ENCODE measurements at regions not wholly inside any gene's neighbourhood (a gene's known extent, or its start where the extent isn't known, plus 50 kb on each side); places are given as distances from the start of the nearest gene placed in this dataset.
"Not testable (repeated sequence)": the region's sequence is repeated elsewhere in the genome, so short reads cannot be mapped to it uniquely, and the experiment has no call there.

DNA sequence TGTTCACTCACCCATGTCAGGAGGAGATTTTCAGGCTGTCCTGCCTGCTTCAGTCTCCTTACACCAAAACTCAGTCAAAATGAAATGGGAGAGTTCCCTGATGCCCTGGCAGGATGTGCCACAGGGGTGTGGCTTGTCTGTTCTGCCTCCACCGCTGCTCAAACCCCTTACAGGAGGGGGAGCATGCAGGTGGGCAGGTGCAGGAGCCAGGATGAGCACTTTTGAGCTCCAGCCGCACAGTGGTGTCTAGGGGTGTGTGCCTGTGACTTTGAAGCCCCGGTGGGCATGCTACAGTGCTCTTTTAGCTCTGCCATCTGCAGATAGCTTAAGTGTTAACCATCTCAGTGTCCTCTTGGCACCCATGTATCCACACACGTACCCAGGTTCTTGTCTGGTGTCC, 71.9 kb upstream of the IPO5 start:
- no peak for FAIRE-seq

DNA sequence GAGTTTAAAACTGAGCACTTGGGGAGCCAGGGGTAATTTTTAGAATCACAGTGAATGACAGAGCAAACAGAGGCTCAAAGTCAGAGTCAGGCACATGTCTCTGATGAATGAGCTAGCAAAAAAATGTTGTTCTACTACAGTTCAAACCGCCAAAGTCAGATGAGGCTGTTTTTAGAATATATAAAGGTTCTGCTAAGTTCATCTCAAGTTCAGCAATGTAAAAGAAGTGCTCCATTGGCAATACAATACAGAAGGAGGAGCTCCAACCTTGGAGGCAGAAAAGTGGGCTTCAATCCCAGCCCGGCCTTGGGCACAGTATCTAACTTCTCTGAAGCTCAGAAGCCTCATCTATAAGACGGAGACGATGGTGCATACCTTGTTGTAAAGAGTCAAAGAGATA, 70.1 kb upstream of the IPO5 start:
- no peak for FAIRE-seq

DNA sequence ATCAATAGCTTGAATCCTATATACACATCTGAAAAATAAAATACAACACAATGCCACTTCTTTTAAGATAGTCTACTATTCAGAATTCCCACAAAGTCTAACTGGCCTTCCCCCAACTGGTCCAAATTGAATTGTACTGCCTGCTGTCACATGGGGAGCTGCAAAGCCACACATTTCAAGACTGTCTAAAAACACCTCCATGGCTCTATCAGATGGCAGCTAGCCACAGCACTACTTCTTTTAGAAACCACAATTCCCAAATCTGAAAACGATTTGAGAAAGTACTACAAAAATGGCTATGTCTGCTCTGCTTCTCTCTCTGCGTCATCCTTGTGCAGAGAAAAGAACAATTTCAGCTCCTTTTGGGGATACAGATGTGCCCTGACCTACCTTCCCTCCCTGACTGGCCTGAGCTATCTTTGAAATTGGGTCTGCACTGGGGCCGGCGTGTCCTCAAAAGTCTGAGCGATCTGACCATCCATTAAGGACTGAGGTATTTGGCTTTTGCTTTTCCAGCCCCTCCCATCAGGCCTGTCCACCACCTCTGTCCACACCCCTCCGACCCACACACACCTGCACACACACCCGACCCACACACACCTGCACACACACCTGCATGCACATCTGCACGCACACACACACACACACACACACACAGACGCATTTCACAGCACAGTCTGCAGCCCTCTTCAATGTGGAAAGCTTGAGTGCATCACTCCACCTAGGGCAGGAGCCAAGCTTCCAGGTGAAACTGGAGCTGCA, 68.6 kb upstream of the IPO5 start:
- no peak for FAIRE-seq

DNA sequence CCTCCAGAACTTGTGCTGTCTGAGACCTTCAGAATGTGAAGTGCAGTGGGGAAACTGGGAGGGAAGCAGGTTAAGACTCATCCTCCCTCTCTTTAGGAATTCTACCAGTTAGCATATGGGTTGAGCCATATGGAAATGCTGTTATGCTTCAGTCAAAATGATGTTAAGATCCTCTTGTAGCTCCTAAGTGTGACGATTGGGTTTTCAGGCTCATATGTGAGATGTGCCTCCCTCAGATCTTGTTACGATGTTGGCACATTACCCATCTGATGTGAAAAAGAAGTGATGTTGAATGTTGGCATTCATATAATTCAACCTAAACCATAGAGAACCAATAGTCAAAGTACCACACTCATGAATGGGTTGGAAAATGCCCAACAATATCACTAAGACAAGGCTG, 67.8 kb upstream of the IPO5 start:
- no peak for FAIRE-seq

DNA sequence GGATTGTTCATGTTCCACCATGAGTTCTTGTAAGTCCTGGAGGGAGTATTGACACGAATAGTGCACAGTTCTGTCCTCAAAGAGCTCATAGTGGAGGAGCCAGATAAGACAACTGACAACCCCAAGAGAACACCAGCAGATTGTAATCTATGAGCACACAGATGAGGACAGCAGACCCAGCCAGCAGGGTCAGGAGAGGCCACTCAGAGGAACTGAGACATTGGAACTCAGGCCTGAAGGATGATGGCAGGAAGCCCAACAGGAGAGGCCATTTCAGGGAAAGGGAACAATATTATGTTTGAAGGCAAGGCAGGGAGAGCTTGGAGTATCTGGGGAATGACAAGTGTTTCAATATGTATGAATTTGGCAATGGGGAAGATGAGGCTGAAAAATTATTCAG, 63.7 kb upstream of the IPO5 start:
- FAIRE-seq, result no peak

DNA sequence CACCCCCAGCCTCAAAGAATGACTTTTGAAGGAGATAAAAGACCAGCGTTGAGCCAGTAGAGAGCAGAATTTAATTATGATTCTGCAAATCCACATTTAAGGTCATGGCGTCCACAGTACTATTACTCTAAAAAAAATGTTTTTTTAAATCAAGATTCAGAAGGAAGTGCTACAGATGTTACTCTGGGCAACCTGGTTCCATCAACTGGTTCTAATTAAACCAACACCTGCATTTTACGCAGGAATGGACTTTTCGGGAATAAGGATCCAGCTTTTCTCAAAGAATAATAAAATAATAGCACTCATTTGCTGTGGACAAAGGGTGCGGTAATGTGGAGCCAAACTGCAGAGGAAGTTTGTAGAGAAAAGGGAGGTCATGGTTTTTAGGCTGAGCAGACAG, 62.9 kb upstream of the IPO5 start:
- FAIRE-seq, result no peak

DNA sequence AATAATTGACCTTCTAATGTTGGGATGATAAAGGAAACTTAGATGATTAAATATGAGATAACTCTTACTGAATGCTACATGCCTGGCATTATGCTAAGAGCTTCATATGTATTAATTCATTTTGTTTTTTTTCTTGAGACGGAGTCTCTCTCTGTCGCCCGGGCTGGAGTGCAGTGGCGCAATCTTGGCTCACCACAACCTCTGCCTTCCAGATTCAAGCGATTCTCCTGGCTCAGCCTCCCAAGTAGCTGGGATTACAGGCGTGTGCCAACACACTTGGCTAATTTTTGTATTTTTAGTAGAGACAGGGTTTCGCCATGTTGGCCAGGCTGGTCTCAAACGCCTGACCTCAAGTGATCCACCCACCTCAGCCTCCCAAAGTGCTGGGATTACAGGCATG, 61.5 kb upstream of the IPO5 start:
- not testable (repeated sequence) for FAIRE-seq

DNA sequence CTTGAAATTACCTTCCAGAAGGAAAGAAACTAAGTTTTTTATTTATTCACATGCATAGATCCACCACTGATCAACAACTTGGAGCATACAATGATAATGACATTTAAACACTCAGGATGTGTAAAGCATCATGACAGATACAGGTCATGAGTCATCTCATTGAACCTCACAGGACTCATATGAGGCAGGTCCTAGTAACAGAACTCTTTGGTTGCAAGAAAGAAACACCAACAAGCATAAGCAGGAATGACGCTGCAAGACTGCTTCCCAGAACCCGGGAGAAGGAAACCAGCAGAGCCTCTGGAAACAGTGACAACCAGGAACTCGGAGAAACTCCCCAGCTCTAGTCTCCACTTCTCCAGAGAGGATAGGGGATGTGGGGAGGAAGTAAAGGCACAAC, 60.8 kb upstream of the IPO5 start:
- FAIRE-seq, result no peak

DNA sequence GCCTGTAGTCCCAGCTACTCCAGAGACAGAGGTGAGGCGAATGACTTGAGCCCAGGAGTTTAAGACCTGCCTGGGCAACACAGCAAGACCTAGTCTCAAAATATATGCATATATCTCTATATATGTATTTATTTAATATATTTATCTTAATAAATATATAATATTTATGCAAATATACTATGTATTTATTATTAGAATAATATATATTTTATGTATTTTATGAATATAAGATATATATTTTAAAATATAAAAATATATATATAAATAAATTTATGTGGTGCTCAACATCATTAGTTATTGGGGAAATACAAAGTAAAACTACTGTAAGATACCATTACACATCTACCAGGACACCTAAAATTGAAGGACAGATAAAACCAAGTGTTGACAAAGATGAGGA, 58.1 kb upstream of the IPO5 start:
- FAIRE-seq, result peak; percentile 83

DNA sequence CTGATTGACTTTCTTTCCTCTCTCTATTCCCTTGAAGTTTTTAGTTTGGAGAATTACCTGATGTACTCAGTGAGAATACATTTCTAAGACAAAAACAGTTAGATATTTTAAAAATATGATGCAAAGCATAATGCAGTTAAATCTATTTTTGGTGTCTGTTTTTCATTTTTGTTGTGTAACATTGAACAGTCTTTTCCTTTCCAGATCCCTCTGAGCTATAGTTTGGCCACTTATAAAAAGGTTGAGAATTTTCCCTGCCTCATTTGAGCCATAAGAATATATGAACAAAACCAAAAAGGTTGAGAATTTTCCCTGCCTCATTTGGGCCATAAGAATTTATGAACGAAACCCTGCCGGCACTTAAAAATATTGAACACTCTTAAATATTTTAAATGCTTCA, 57.0 kb upstream of the IPO5 start:
- no peak for FAIRE-seq

DNA sequence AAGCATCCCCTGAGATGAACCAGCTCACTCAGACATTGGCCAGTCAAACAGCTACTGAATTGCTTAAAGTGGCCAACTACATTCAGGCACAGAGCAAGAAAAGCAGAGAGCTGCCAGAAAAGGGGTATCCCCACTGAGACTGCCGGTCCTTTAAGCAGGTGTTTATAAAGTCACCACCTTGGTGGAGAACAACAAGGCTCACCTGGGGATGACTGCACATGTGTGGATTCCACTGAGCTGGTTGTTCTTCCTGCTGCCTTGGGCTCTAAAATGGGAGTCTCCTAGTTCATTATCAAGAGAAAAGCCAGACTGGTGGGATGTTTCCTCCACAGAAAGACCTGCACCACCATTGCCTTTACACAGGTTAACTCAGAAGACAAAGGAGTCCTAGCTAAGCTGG, 51.8 kb upstream of the IPO5 start:
- FAIRE-seq, result no peak

Data from TTC549 (cell line).